ENCODE measurements at regions not wholly inside any gene's neighbourhood (a gene's known extent, or its start where the extent isn't known, plus 50 kb on each side); places are given as distances from the start of the nearest gene placed in this dataset.
"Not testable (repeated sequence)": the region's sequence is repeated elsewhere in the genome, so short reads cannot be mapped to it uniquely, and the experiment has no call there.

GRCh38 chr5:125685771-125686170 lies 737.4 kb upstream of the GRAMD2B start:
- no peaks in the 10 kb centered on the region for H3K36me3 ChIP-seq
- no peak overlapping the region for H3K4me3 ChIP-seq
- no peaks in the 10 kb centered on the region for H3K27me3 ChIP-seq
- DNase-seq (ENCODE audit: low spot score in 2 of 2), result no peak
- no peaks in the 10 kb centered on the region for H3K9me3 ChIP-seq
- no peaks in the 10 kb centered on the region for H3K4me1 ChIP-seq
- TF ChIP-seq EP300 (IDR thresholded peaks at IDR 0.05), result no peak
- no peak for TF ChIP-seq CTCF (IDR thresholded peaks at IDR 0.05)
- TF ChIP-seq POLR2A (IDR thresholded peaks at IDR 0.05), result no peak
- no peak for TF ChIP-seq POLR2AphosphoS5 (IDR thresholded peaks at IDR 0.05)
- no peak overlapping the region for H3K27ac ChIP-seq

GRCh38 chr5:125691738-125692530 lies 731.3 kb upstream of the GRAMD2B start:
- not testable (repeated sequence) for H3K4me3 ChIP-seq; DNase-seq (ENCODE audit: low spot score in 2 of 2); H3K4me1 ChIP-seq; H3K36me3 ChIP-seq; H3K9me3 ChIP-seq; H3K27ac ChIP-seq; H3K27me3 ChIP-seq
- WGBS, result 90% methylated on average over 6 of the region's 7 CpGs

- Histone ChIP-seq H3K36me3 (no peaks in the 10 kb centered on the region), H3K27ac (no peak overlapping the region), H3K9me3 (no peaks in the 10 kb centered on the region), H3K27me3 (no peaks in the 10 kb centered on the region), H3K4me1 (peaks cover 11% of the 10 kb centered on the region), H3K4me3 (no peak overlapping the region)
- no peak for TF ChIP-seq EP300 (IDR thresholded peaks at IDR 0.05)
- DNase-seq (ENCODE audit: low spot score in 2 of 2), result no peak
- WGBS, result 45% methylated on average over 4 of the region's 4 CpGs
Observed at GRCh38 chr5:125695996-125696655, 727.1 kb upstream of the GRAMD2B start.

- Histone ChIP-seq H3K27ac (no peak overlapping the region), H3K27me3 (no peaks in the 10 kb centered on the region), H3K4me3 (no peak overlapping the region), H3K4me1 (peaks cover 11% of the 10 kb centered on the region), H3K36me3 (no peaks in the 10 kb centered on the region), H3K9me3 (no peaks in the 10 kb centered on the region)
- 37% methylated on average over 2 of the region's 2 CpGs for WGBS
- no peak for DNase-seq (ENCODE audit: low spot score in 2 of 2)
- TF ChIP-seq POLR2AphosphoS5 (IDR thresholded peaks at IDR 0.05) (no peak), CTCF (IDR thresholded peaks at IDR 0.05) (no peak), POLR2A (IDR thresholded peaks at IDR 0.05) (no peak), EP300 (IDR thresholded peaks at IDR 0.05) (no peak)
Observed at GRCh38 chr5:125696762-125697161, 726.4 kb upstream of the GRAMD2B start.

- WGBS, result 40% methylated on average over 1 of the region's 1 CpG
- H3K4me3 ChIP-seq, result no peak overlapping the region
- H3K27ac ChIP-seq, result no peak overlapping the region
- no peak for TF ChIP-seq POLR2A (IDR thresholded peaks at IDR 0.05)
- DNase-seq (ENCODE audit: low spot score in 2 of 2), result no peak
- no peaks in the 10 kb centered on the region for H3K9me3 ChIP-seq
- no peaks in the 10 kb centered on the region for H3K27me3 ChIP-seq
- peaks cover 11% of the 10 kb centered on the region for H3K4me1 ChIP-seq
- H3K36me3 ChIP-seq, result no peaks in the 10 kb centered on the region
Observed at GRCh38 chr5:125698420-125698819, 724.8 kb upstream of the GRAMD2B start.

GRCh38 chr5:125699860-125700259 lies 723.3 kb upstream of the GRAMD2B start:
- H3K4me3 ChIP-seq, result no peak overlapping the region
- peaks cover 11% of the 10 kb centered on the region for H3K4me1 ChIP-seq
- TF ChIP-seq EP300 (IDR thresholded peaks at IDR 0.05), result no peak
- TF ChIP-seq CTCF (IDR thresholded peaks at IDR 0.05), result no peak
- no peak for TF ChIP-seq POLR2A (IDR thresholded peaks at IDR 0.05)
- no peak for TF ChIP-seq POLR2AphosphoS5 (IDR thresholded peaks at IDR 0.05)
- no peaks in the 10 kb centered on the region for H3K27me3 ChIP-seq
- no peaks in the 10 kb centered on the region for H3K36me3 ChIP-seq
- no peak for DNase-seq (ENCODE audit: low spot score in 2 of 2)
- 25% methylated on average over 2 of the region's 2 CpGs for WGBS
- H3K9me3 ChIP-seq, result peaks cover 9% of the 10 kb centered on the region
- H3K27ac ChIP-seq, result no peak overlapping the region

All from suprapubic skin (tissue), 4 donors.